ENCODE measurements at regions not wholly inside any gene's neighbourhood (a gene's known extent, or its start where the extent isn't known, plus 50 kb on each side); places are given as distances from the start of the nearest gene placed in this dataset.

DNA sequence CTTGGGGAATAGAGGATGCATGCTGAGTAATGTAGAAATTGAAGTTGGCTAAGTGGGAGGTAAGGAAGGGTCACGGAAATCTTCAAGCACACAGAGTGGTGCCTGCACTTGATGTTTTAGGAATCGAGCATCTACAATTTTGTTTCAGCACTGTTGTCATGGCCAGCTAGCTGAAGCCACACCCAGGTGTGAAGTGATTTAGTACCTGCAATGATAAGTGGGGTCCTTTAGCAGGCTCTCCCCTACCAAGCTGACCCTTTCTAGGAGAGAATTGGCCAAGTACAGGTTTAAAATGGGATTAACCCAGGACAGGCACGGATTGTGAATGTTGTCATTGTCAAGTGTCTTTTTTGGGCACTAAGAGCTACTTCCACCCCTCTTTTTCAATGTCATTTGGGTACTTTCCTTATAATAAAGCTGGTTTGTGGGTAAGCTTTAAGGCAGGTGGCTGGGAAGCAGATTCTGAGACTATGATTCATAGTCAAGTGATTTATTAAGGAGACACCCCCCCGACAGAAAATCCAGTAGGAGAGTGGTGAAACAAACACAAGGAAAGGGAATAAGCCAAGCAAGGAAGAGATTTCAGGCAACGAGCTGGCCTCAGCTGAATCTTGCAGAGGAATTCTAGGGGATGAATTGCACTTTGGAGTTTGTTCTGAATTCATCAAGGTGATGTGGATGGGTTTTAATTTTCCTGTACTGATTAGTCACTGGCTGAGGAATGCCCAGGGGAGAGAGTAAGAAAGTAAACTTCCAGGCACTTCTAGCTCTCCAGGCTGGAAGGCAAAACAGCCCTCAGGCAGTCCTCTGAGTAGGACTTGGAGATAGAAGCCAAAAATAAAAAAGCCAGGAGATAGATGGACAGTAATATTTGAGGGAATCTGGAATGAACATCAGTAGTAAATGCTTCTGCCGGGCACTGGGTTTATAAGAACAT, 1128.4 kb downstream of the SORCS3 start:
- no peaks in the 10 kb centered on the region for H3K27me3 ChIP-seq
- no peaks in the 10 kb centered on the region for H3K4me1 ChIP-seq
- H3K36me3 ChIP-seq, result no peaks in the 10 kb centered on the region
- H3K9me3 ChIP-seq, result no peaks in the 10 kb centered on the region
- no peak for TF ChIP-seq Cebpa-rat (IDR thresholded peaks at IDR 0.05)
- no peaks in the 10 kb centered on the region for H4K20me1 ChIP-seq
- no peak overlapping the region for H3K9ac ChIP-seq
- no peak overlapping the region for H3K27ac ChIP-seq
- H3K4me3 ChIP-seq, result no peak overlapping the region
- no peak overlapping the region for H3K4me2 ChIP-seq

DNA sequence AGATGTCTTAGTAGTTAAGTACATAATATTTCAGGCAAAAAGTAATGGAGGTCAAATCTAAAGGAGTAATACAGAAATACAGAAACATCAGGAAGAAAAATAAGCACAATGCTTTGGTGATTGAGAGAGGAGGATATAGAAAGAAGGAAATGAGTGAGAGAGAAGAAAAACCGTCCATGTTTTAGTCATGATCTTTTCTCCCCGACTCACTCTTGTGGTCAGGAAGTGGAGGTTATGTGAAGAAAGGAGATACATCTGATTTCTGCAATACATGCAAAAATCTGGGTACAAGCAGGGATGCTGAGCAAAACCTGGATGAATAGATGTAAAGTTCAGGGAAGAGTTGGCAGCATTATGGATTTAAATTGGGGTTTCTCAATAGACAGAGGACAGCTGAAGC, 1122.5 kb downstream of the SORCS3 start:
- H3K27ac ChIP-seq, result no peak overlapping the region
- H3K36me3 ChIP-seq, result no peaks in the 10 kb centered on the region
- H3K9me3 ChIP-seq, result no peaks in the 10 kb centered on the region
- no peaks in the 10 kb centered on the region for H3K4me1 ChIP-seq
- H3K4me2 ChIP-seq, result no peak overlapping the region
- no peaks in the 10 kb centered on the region for H3K27me3 ChIP-seq
- no peak overlapping the region for H3K9ac ChIP-seq
- no peak for TF ChIP-seq Cebpa-rat (IDR thresholded peaks at IDR 0.05)
- no peak overlapping the region for H3K4me3 ChIP-seq
- H4K20me1 ChIP-seq, result no peaks in the 10 kb centered on the region

DNA sequence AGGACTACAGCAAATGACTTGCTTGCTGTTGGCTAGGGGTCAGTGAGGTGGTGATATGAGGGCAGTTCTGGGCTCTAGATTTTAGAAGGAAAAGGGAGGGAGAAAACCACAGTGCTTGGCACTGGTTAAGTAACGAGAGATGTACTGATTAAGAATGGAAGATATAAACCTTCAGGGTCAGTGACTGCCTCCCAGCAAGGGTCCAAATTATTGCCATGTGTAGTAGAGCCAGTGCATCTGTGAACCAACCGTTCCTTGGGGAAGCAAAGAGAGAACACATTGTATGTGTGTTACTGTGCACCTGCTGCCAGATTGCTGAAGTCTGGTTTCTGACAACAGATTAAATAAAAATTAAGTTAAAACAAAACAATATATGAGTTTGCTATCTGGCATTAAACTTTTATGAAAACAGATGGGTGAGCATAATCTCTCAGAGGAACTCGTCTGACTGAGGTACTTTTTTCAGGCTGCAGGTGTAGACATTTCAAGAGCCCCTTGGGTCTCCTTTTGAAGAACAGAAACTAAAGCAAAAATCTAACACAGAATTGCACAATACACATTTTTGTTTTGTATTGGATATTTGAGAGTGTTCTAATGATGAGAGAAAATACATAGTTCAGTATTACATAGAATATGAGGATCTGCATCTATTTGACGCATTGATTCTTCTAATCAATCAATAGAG, 1120.6 kb downstream of the SORCS3 start:
- H3K4me2 ChIP-seq, result no peak overlapping the region
- no peak overlapping the region for H3K27ac ChIP-seq
- no peaks in the 10 kb centered on the region for H3K36me3 ChIP-seq
- TF ChIP-seq Cebpa-rat (IDR thresholded peaks at IDR 0.05), result no peak
- no peaks in the 10 kb centered on the region for H3K9me3 ChIP-seq
- no peak overlapping the region for H3K9ac ChIP-seq
- no peak overlapping the region for H3K4me3 ChIP-seq
- no peaks in the 10 kb centered on the region for H4K20me1 ChIP-seq
- no peaks in the 10 kb centered on the region for H3K27me3 ChIP-seq
- H3K4me1 ChIP-seq, result no peaks in the 10 kb centered on the region

DNA sequence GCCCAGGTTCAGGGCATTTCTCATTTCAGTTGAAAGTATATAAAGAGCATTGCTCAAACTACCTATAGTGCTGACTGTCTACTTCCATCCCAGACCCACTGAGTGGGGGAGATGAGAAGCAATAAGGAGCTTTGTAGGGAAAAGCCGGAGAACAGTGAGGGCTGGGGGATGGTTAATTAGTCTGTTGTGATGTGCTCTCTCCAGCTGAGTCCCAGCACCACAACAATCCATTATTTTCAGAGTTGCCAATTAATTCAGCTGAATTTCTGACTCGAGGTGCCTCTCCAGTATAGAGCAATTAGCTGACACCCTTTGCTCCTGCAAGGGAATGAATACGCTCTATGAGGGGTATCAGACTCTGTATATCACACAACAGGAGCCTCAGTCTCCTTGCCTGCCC, 1118.6 kb downstream of the SORCS3 start:
- TF ChIP-seq Cebpa-rat (IDR thresholded peaks at IDR 0.05), result no peak
- no peaks in the 10 kb centered on the region for H3K27me3 ChIP-seq
- H3K4me1 ChIP-seq, result no peaks in the 10 kb centered on the region
- H3K4me3 ChIP-seq, result no peak overlapping the region
- H3K27ac ChIP-seq, result no peak overlapping the region
- no peak overlapping the region for H3K4me2 ChIP-seq
- no peaks in the 10 kb centered on the region for H3K36me3 ChIP-seq
- H4K20me1 ChIP-seq, result no peaks in the 10 kb centered on the region
- no peaks in the 10 kb centered on the region for H3K9me3 ChIP-seq
- no peak overlapping the region for H3K9ac ChIP-seq

DNA sequence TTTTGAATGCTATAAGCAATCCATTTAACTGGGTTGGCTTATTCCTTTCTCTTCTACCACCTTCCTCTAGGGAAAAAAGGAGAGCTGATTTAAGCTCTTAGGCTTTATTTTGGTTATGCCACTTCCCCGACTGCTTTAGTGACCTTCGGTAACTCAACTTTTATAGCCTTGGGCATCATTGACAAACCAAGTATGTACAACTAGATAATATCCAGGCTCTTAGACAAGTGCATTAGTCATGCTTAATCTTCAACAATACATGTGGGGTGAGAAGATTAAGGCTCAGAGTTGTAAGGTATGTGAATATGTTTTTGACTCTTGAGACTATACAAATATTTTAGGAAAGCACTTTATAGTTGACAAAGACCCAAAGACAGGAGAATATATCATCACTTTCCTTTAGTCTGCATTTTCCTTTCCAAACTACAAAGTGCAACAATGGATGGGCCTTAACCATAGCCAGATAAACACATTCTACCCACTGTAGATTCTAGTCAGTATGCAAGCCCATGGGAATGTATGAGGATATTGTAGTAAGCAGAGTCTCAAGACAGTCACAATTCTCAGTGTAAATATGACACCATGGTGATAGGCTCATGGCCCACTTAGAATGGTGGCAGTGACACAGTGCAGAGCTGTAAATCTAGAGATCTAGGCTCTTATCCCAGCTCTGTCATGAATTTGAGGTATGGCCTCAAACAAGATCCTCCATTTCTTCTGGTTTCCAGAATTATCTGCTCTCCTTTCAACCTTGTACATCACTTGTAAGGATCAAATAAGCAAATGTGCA, 1117.3 kb downstream of the SORCS3 start:
- Histone ChIP-seq H3K9ac (no peak overlapping the region), H4K20me1 (no peaks in the 10 kb centered on the region), H3K4me1 (no peaks in the 10 kb centered on the region), H3K27me3 (no peaks in the 10 kb centered on the region), H3K4me2 (no peak overlapping the region), H3K9me3 (no peaks in the 10 kb centered on the region), H3K4me3 (no peak overlapping the region), H3K27ac (no peak overlapping the region), H3K36me3 (no peaks in the 10 kb centered on the region)
- TF ChIP-seq Cebpa-rat (IDR thresholded peaks at IDR 0.05), result no peak

DNA sequence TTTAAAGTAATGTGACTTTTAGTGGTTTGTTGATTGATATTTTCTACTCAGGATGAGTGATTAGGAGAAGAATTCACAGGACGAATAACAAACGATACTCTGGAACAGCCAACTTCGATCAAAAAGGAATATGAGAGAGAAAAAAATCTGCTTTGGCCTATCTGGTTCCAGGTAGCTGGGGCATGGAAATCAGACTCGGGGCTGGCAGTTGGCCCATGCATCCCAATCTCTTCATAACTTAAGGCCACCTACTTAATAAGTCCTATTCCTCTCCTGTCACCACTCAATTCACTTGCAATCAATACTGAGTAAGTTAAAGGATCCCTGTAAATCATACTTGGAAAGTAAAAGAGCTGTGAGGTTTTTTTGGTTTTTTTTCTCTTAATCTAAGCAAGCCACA, 1116.2 kb downstream of the SORCS3 start:
- Histone ChIP-seq H3K36me3 (no peaks in the 10 kb centered on the region), H3K27me3 (no peaks in the 10 kb centered on the region), H3K4me2 (no peak overlapping the region), H4K20me1 (no peaks in the 10 kb centered on the region), H3K9ac (no peak overlapping the region), H3K27ac (no peak overlapping the region), H3K9me3 (no peaks in the 10 kb centered on the region), H3K4me3 (no peak overlapping the region), H3K4me1 (no peaks in the 10 kb centered on the region)
- TF ChIP-seq Cebpa-rat (IDR thresholded peaks at IDR 0.05), result no peak

DNA sequence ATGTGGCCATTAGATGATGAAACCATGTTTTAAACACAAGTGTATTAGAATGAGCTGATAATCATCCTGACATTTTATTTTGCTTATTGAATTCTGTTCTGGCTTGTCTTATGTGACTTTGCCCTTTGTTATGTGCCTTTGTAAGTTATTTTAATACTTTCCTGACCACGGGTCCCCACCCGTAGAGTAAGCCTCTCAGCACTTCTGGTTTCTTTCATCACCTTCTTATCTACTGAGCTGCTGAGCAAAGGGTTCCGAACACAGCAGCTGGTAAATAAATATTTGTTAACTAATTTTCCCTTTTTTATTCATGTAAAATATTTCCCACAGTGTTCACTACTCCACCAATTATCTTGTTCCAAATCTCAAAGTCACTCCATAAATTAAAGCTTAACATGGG, 1115.3 kb downstream of the SORCS3 start:
- no peaks in the 10 kb centered on the region for H3K4me1 ChIP-seq
- no peaks in the 10 kb centered on the region for H3K27me3 ChIP-seq
- H4K20me1 ChIP-seq, result no peaks in the 10 kb centered on the region
- H3K27ac ChIP-seq, result no peak overlapping the region
- H3K4me3 ChIP-seq, result no peak overlapping the region
- no peak overlapping the region for H3K4me2 ChIP-seq
- H3K9ac ChIP-seq, result no peak overlapping the region
- no peak for TF ChIP-seq Cebpa-rat (IDR thresholded peaks at IDR 0.05)
- H3K9me3 ChIP-seq, result no peaks in the 10 kb centered on the region
- H3K36me3 ChIP-seq, result no peaks in the 10 kb centered on the region

DNA sequence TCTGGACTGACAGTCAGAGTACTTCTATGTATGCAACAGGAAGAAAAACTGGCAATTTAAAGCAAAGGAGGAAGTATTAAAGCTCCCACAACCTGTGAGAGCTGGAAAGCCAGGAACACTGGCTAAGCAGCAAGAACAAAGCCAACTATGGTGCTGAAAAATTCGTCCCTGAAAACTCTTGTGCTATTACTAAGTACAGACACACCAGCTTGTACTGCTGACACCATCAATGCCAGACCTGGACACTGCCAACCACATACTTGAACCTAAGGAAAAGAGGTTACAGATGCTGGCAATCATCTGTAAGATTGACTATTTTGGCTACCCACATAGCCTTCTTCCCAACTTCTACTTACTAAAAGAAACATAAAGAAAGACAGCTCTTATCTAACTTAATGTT, 1110.6 kb downstream of the SORCS3 start:
- Histone ChIP-seq H4K20me1 (no peaks in the 10 kb centered on the region), H3K27me3 (no peaks in the 10 kb centered on the region), H3K4me2 (no peak overlapping the region)

DNA sequence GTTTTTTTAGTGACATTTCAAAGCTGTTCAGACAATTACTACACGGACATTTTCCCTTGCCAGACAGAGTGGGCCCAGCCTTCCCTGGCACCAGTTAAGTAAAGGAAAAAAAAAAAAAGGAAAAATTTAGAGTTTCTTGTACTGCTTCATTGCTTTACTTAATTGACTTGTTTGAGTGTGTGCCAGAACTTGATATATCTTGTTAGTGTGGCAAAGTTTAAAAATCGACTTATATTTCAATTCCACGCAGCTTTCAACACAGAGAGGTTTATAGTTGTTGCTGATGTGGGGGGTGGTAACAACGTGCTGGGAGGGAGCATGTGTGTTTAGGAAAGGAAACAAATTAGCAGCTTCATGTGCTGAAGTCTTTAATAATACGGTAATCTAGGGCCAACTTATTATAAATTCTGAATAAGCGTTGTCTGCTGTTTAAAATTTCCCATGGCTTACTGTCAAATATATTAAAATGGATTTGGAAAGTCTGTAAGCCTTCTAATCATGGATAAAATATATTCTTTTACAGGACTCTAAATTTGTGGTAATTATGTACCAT, 1104.6 kb downstream of the SORCS3 start:
- H3K4me1 ChIP-seq, result no peaks in the 10 kb centered on the region
- TF ChIP-seq Cebpa-rat (IDR thresholded peaks at IDR 0.05), result no peak
- no peaks in the 10 kb centered on the region for H3K27me3 ChIP-seq
- no peaks in the 10 kb centered on the region for H3K36me3 ChIP-seq
- H3K4me2 ChIP-seq, result no peak overlapping the region
- no peak overlapping the region for H3K9ac ChIP-seq
- H4K20me1 ChIP-seq, result no peaks in the 10 kb centered on the region
- no peak overlapping the region for H3K4me3 ChIP-seq
- H3K9me3 ChIP-seq, result no peaks in the 10 kb centered on the region
- no peak overlapping the region for H3K27ac ChIP-seq

More for the DNA sequence above, 1110.6 kb downstream of the SORCS3 start:
- no peaks in the 10 kb centered on the region for H3K9me3 ChIP-seq
- no peak for TF ChIP-seq Cebpa-rat (IDR thresholded peaks at IDR 0.05)
- H3K27ac ChIP-seq, result no peak overlapping the region
- no peaks in the 10 kb centered on the region for H3K36me3 ChIP-seq
- no peak overlapping the region for H3K9ac ChIP-seq
- H3K4me1 ChIP-seq, result no peaks in the 10 kb centered on the region
- no peak overlapping the region for H3K4me3 ChIP-seq

Measured in BLaER1 (cell line).